A673 (cell line): ENCODE measurements at regions not wholly inside any gene's neighbourhood (a gene's known extent, or its start where the extent isn't known, plus 50 kb on each side); places are given as distances from the start of the nearest gene placed in this dataset.

Experiments used
- EZH2 ChIP-seq: fragments of 200-600 bp; sonication (generic); IDR thresholded peaks from 2 replicates; pipeline ENCODE4 v1.6.1; 2017; ENCODE audit warnings: borderline replicate concordance, low read depth, mild to moderate bottlenecking, mixed read lengths, antibody characterized with exemption, low read length; ENCODE audit not compliant: poor library complexity, severe bottlenecking
- TF ChIP-seq, protein P1 (sequence below): fragments of 300-800, 200-600 bp; sonication (generic); conservative IDR thresholded peaks from 2 replicates; pipeline ENCODE4 v1.5.1; 2017; ENCODE audit warnings: low read depth, mild to moderate bottlenecking, antibody characterized with exemption, low read length, moderate library complexity, mixed read lengths

DNA sequence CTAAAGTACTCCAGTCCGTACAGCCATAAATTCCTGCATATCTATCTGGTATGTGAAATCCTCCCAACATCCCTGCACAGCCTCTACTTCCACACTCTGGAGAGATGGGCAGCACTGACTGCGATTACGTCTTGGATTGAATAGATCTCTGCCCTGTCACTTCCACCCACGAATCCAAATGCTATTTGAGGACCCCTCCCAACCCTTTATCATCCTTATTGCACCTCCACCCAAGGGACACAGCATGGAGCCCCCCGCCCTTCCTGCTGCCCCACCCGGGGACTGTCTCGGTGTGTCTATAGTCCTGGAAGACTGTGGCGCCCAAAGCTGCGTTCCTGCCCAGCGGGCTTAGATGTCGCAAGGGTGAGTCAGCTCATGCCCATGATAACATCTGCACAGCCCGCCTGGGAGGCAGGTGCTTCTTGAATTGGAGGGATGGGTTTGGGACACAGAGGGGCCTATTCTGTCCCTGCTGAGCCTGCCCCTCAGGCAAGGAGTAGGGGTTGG, 105.7 kb upstream of the HAND1 start:
- TF ChIP-seq EZH2 = no peak
- TF ChIP-seq, protein P1, sequence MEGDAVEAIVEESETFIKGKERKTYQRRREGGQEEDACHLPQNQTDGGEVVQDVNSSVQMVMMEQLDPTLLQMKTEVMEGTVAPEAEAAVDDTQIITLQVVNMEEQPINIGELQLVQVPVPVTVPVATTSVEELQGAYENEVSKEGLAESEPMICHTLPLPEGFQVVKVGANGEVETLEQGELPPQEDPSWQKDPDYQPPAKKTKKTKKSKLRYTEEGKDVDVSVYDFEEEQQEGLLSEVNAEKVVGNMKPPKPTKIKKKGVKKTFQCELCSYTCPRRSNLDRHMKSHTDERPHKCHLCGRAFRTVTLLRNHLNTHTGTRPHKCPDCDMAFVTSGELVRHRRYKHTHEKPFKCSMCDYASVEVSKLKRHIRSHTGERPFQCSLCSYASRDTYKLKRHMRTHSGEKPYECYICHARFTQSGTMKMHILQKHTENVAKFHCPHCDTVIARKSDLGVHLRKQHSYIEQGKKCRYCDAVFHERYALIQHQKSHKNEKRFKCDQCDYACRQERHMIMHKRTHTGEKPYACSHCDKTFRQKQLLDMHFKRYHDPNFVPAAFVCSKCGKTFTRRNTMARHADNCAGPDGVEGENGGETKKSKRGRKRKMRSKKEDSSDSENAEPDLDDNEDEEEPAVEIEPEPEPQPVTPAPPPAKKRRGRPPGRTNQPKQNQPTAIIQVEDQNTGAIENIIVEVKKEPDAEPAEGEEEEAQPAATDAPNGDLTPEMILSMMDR = no peak
